AG09319 (cell line): ENCODE measurements at regions not wholly inside any gene's neighbourhood (a gene's known extent, or its start where the extent isn't known, plus 50 kb on each side); places are given as distances from the start of the nearest gene placed in this dataset.

ENCODE experiments used
- DNase-seq: peaks from one replicate; pipeline ENCODE4 v3.0.0-alpha.2; 2010; ENCODE audit warnings: low read depth; ENCODE audit errors: extremely low read depth
- CTCF ChIP-seq: IDR thresholded peaks from 2 replicates; pipeline ENCODE4 v1.5.1; 2011; ENCODE audit warnings: low read depth, mild to moderate bottlenecking, inconsistent platforms, low read length, moderate library complexity

GRCh38 chrX:69074726-69075125 is 90.5 kb downstream of the PJA1 start:
- DNase-seq = no peak
- TF ChIP-seq CTCF = no peak

- DNase-seq = no peak
- TF ChIP-seq CTCF = no peak
Observed at GRCh38 chrX:69073721-69074120, 91.5 kb downstream of the PJA1 start.

GRCh38 chrX:69073241-69073640 is 92.0 kb downstream of the PJA1 start:
- no peak for TF ChIP-seq CTCF
- no peak for DNase-seq

- no peak for TF ChIP-seq CTCF
- DNase-seq = no peak
Observed at GRCh38 chrX:69072486-69073006, 92.7 kb downstream of the PJA1 start.

- TF ChIP-seq CTCF = no peak
- no peak for DNase-seq
Observed at GRCh38 chrX:69070949-69071650, 94.2 kb downstream of the PJA1 start.

GRCh38 chrX:69069876-69070275 is 95.4 kb downstream of the PJA1 start:
- no peak for DNase-seq
- TF ChIP-seq CTCF = no peak

GRCh38 chrX:69069086-69069445 is 96.2 kb downstream of the PJA1 start:
- TF ChIP-seq CTCF = no peak
- DNase-seq = no peak
